ENCODE measurements at regions not wholly inside any gene's neighbourhood (a gene's known extent, or its start where the extent isn't known, plus 50 kb on each side); places are given as distances from the start of the nearest gene placed in this dataset.
A peak's percentile ranks its signal among the peaks of the same experiment; 100 is the strongest.

GRCh38 chr11:92440701-92441442 lies 216.3 kb downstream of the FAT3 start:
- H3K36me3 Mint-ChIP-seq (ENCODE audit: insufficient read depth) = no peaks in the 10 kb centered on the region
- peaks cover 3% of the 10 kb centered on the region for H3K4me1 Mint-ChIP-seq (ENCODE audit: low read depth)
- no peak for DNase-seq (ENCODE audit: low spot score, unreplicated experiment)
- H3K9me3 Mint-ChIP-seq (ENCODE audit: low read depth) = no peaks in the 10 kb centered on the region
- H3K4me3 Mint-ChIP-seq (ENCODE audit: low read depth) = no peak overlapping the region
- no peaks in the 10 kb centered on the region for H3K27me3 Mint-ChIP-seq
- no peak overlapping the region for H3K27ac Mint-ChIP-seq
- TF ChIP-seq CTCF (IDR thresholded peaks at IDR 0.05; ENCODE audit: unreplicated experiment) = no peak

- H3K9me3 Mint-ChIP-seq (ENCODE audit: low read depth) = no peaks in the 10 kb centered on the region
- H3K27ac Mint-ChIP-seq = peak overlapping the region; percentile 7
- H3K4me1 Mint-ChIP-seq (ENCODE audit: low read depth) = peaks cover 3% of the 10 kb centered on the region
- H3K4me3 Mint-ChIP-seq (ENCODE audit: low read depth) = no peak overlapping the region
- DNase-seq (ENCODE audit: low spot score, unreplicated experiment) = no peak
- no peaks in the 10 kb centered on the region for H3K27me3 Mint-ChIP-seq
- no peak for TF ChIP-seq CTCF (IDR thresholded peaks at IDR 0.05; ENCODE audit: unreplicated experiment)
- H3K36me3 Mint-ChIP-seq (ENCODE audit: insufficient read depth) = no peaks in the 10 kb centered on the region
These were observed 216.8 kb downstream of the FAT3 start for GRCh38 chr11:92441443-92441726.

- H3K4me1 Mint-ChIP-seq (ENCODE audit: low read depth) = peaks cover 5% of the 10 kb centered on the region
These were observed 218.6 kb downstream of the FAT3 start for GRCh38 chr11:92443199-92443598.

GRCh38 chr11:92447586-92447985 lies 223.0 kb downstream of the FAT3 start:
- no peaks in the 10 kb centered on the region for H3K9me3 Mint-ChIP-seq (ENCODE audit: low read depth)
- no peak overlapping the region for H3K4me3 Mint-ChIP-seq (ENCODE audit: low read depth)
- H3K4me1 Mint-ChIP-seq (ENCODE audit: low read depth) = peaks cover 2% of the 10 kb centered on the region
- H3K27me3 Mint-ChIP-seq = no peaks in the 10 kb centered on the region
- no peak for DNase-seq (ENCODE audit: low spot score, unreplicated experiment)
- no peaks in the 10 kb centered on the region for H3K36me3 Mint-ChIP-seq (ENCODE audit: insufficient read depth)
- H3K27ac Mint-ChIP-seq = no peak overlapping the region
- no peak for TF ChIP-seq CTCF (IDR thresholded peaks at IDR 0.05; ENCODE audit: unreplicated experiment)

More at GRCh38 chr11:92443199-92443598, 218.6 kb downstream of the FAT3 start:
- Mint-ChIP-seq H3K27ac (no peak overlapping the region), H3K36me3 (ENCODE audit: insufficient read depth) (no peaks in the 10 kb centered on the region), H3K9me3 (ENCODE audit: low read depth) (no peaks in the 10 kb centered on the region), H3K4me3 (ENCODE audit: low read depth) (no peak overlapping the region), H3K27me3 (no peaks in the 10 kb centered on the region)
- TF ChIP-seq CTCF (IDR thresholded peaks at IDR 0.05; ENCODE audit: unreplicated experiment) = no peak
- no peak for DNase-seq (ENCODE audit: low spot score, unreplicated experiment)

GRCh38 chr11:92449222-92449621 lies 224.6 kb downstream of the FAT3 start:
- no peak overlapping the region for H3K4me3 Mint-ChIP-seq (ENCODE audit: low read depth)
- no peaks in the 10 kb centered on the region for H3K9me3 Mint-ChIP-seq (ENCODE audit: low read depth)
- no peak for TF ChIP-seq CTCF (IDR thresholded peaks at IDR 0.05; ENCODE audit: unreplicated experiment)
- no peak for DNase-seq (ENCODE audit: low spot score, unreplicated experiment)
- no peaks in the 10 kb centered on the region for H3K36me3 Mint-ChIP-seq (ENCODE audit: insufficient read depth)
- H3K27me3 Mint-ChIP-seq = no peaks in the 10 kb centered on the region
- H3K27ac Mint-ChIP-seq = no peak overlapping the region
- H3K4me1 Mint-ChIP-seq (ENCODE audit: low read depth) = peaks cover 2% of the 10 kb centered on the region

Data from progenitor cell of endocrine pancreas (in vitro differentiated cells).